ENCODE measurements at regions not wholly inside any gene's neighbourhood (a gene's known extent, or its start where the extent isn't known, plus 50 kb on each side); places are given as distances from the start of the nearest gene placed in this dataset.

DNA sequence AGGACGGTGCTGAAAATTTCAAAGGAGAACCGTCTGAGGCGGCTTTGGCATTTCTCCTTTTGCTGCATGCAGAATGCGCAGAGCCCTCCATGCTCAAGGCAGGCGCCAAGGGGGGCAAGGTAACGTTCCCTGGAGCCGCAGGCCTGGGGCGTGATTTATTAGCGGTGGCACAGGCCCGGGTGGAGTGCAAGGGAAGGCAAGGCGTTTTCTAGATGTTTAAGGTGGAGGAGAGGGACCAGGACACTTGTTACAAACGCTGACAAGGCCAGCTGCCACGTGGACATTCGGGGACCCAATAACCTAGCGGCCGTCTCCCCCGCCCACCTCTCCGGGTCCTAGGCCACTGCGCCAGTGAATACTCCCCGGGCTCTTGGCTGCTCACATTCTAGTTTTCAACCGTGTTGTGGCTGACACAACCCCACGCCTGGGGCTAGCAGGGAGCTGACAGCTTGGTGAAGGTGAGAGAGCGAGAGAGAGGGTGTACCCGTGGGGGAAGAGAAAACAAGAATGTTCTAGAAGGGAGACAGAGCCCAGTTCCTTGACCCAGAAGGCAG, 250.1 kb downstream of the C16orf95 start:
- Histone ChIP-seq H3K18ac (ENCODE audit: low read depth in 1 of 2, low read length in 2 of 2) (no peak overlapping the region), H2AK5ac (ENCODE audit: low read length, severe bottlenecking) (no peak overlapping the region), H3K23ac (ENCODE audit: low read length in 2 of 2) (no peak overlapping the region), H3K79me1 (replicated peaks; ENCODE audit: low read length, poor library complexity, severe bottlenecking) (no peaks in the 10 kb centered on the region), H4K8ac (ENCODE audit: low read length) (no peak overlapping the region), H3K27ac (ENCODE audit: low read length, poor library complexity, severe bottlenecking) (no peak overlapping the region), H2BK120ac (ENCODE audit: low read depth, low read length) (no peak overlapping the region), H3K4me1 (ENCODE audit: control insufficient read depth, insufficient read depth, low read depth, low read length) (peaks cover 9% of the 10 kb centered on the region), H3K9me3 (ENCODE audit: control insufficient read depth, low read length) (no peaks in the 10 kb centered on the region), H3K9ac (ENCODE audit: low read length) (no peak overlapping the region), H3K4me2 (ENCODE audit: low read length, poor library complexity, severe bottlenecking) (no peak overlapping the region), H3K4ac (ENCODE audit: low read depth in 1 of 2, low read length in 2 of 2) (no peak overlapping the region), H3K27me3 (ENCODE audit: control insufficient read depth in 1 of 2, insufficient read depth in 1 of 2, low read length in 2 of 2) (peaks cover 7 to 57% of the 10 kb centered on the region in 2 experiments), H2BK5ac (ENCODE audit: low read depth, low read length, poor library complexity, severe bottlenecking) (no peak overlapping the region), H3K14ac (ENCODE audit: low read length in 2 of 2) (no peak overlapping the region), H2BK15ac (ENCODE audit: low read depth, poor library complexity, severe bottlenecking) (no peak overlapping the region), H2BK12ac (ENCODE audit: low read length in 2 of 2) (no peak overlapping the region), H2AFZ (ENCODE audit: low read depth, low read length) (no peak overlapping the region), H3K36me3 (ENCODE audit: control insufficient read depth in 1 of 2, insufficient read depth in 2 of 2, low read depth in 1 of 2, low read length in 2 of 2) (peaks cover 0 to 2% of the 10 kb centered on the region in 2 experiments), H4K91ac (ENCODE audit: low read length) (no peak overlapping the region), H3K4me3 (ENCODE audit: insufficient read depth in 1 of 2, low read depth in 1 of 2, low read length in 2 of 2) (no peak overlapping the region)
- DNase-seq = no peak
- WGBS = 95% methylated on average over 24 of the region's 24 CpGs

DNA sequence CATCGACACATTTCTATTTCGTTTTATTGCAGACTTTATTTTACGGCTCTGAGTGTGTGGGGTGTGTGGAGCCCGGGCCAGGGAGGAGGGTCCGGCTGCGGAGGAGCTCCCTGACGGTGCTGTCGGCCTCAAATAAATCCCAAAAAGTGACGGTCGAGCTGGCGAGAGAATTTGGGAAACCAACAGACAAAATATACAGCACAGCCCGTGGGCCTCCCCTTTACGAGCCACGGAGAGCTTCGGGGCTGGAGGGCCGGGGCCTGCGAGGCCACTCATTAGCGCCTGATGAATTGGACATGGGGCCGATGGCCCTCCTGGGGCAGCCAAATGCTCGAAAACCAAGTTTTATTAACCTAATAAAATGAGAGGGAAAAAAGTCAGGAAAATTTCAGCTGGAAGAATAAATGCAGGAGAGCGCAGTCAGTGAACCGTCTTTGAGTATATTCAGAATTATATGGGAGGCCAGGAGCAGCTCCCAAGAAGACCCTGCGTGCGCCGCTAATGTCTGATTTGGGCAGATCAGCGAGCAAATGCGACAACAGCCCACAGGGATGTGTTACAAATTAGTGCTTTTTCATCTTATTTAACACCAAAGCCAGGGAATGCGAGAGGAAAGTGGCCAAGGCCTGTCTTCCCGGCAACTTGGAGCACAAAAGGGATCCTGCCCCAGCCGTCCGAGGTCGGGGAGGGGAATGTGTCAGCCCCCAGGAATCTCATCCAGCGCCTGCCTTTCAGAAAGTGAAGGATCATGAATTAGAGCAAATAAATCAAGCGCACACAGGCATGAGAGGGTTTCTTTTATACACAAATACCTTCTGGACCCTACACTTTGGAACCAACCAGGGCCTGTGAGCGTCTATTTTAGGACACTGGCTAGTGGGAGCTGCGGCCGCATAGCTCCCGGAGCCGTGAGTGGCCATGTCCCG, 249.1 kb downstream of the C16orf95 start:
- no peak overlapping the region for H2AFZ ChIP-seq (ENCODE audit: low read depth, low read length)
- H3K9ac ChIP-seq (ENCODE audit: low read length) = no peak overlapping the region
- H2BK15ac ChIP-seq (ENCODE audit: low read depth, poor library complexity, severe bottlenecking) = peak overlapping the region; percentile 16
- H4K8ac ChIP-seq (ENCODE audit: low read length) = no peak overlapping the region
- peaks cover 7 to 60% of the 10 kb centered on the region in 2 experiments for H3K27me3 ChIP-seq (ENCODE audit: control insufficient read depth in 1 of 2, insufficient read depth in 1 of 2, low read length in 2 of 2)
- H3K4me1 ChIP-seq (ENCODE audit: control insufficient read depth, insufficient read depth, low read depth, low read length) = peaks cover 9% of the 10 kb centered on the region
- no peak overlapping the region for H4K91ac ChIP-seq (ENCODE audit: low read length)
- peaks cover 0 to 2% of the 10 kb centered on the region in 2 experiments for H3K36me3 ChIP-seq (ENCODE audit: control insufficient read depth in 1 of 2, insufficient read depth in 2 of 2, low read depth in 1 of 2, low read length in 2 of 2)
- H3K27ac ChIP-seq (ENCODE audit: low read length, poor library complexity, severe bottlenecking) = no peak overlapping the region
- no peak overlapping the region for H3K4me3 ChIP-seq (ENCODE audit: insufficient read depth in 1 of 2, low read depth in 1 of 2, low read length in 2 of 2)
- H3K4me2 ChIP-seq (ENCODE audit: low read length, poor library complexity, severe bottlenecking) = no peak overlapping the region
- no peak overlapping the region for H2BK12ac ChIP-seq (ENCODE audit: low read length in 2 of 2)
- H3K4ac ChIP-seq (ENCODE audit: low read depth in 1 of 2, low read length in 2 of 2) = no peak overlapping the region
- no peak overlapping the region for H3K18ac ChIP-seq (ENCODE audit: low read depth in 1 of 2, low read length in 2 of 2)
- H3K23ac ChIP-seq (ENCODE audit: low read length in 2 of 2) = no peak overlapping the region
- no peaks in the 10 kb centered on the region for H3K9me3 ChIP-seq (ENCODE audit: control insufficient read depth, low read length)
- DNase-seq = no peak
- no peak overlapping the region for H2BK5ac ChIP-seq (ENCODE audit: low read depth, low read length, poor library complexity, severe bottlenecking)
- no peaks in the 10 kb centered on the region for H3K79me1 ChIP-seq (replicated peaks; ENCODE audit: low read length, poor library complexity, severe bottlenecking)
- 70% methylated on average over 40 of the region's 40 CpGs for WGBS
- H2AK5ac ChIP-seq (ENCODE audit: low read length, severe bottlenecking) = no peak overlapping the region
- H2BK120ac ChIP-seq (ENCODE audit: low read depth, low read length) = no peak overlapping the region
- H3K14ac ChIP-seq (ENCODE audit: low read length in 2 of 2) = no peak overlapping the region

GRCh38 chr16:87068762-87069150, 248.4 kb downstream of the C16orf95 start:
- H3K9ac ChIP-seq (ENCODE audit: low read length) = no peak overlapping the region
- no peak for DNase-seq
- no peaks in the 10 kb centered on the region for H3K79me1 ChIP-seq (replicated peaks; ENCODE audit: low read length, poor library complexity, severe bottlenecking)
- H3K14ac ChIP-seq (ENCODE audit: low read length in 2 of 2) = no peak overlapping the region
- no peak overlapping the region for H2BK12ac ChIP-seq (ENCODE audit: low read length in 2 of 2)
- no peak overlapping the region for H3K4ac ChIP-seq (ENCODE audit: low read depth in 1 of 2, low read length in 2 of 2)
- peaks cover 0 to 2% of the 10 kb centered on the region in 2 experiments for H3K36me3 ChIP-seq (ENCODE audit: control insufficient read depth in 1 of 2, insufficient read depth in 2 of 2, low read depth in 1 of 2, low read length in 2 of 2)
- no peak overlapping the region for H2BK120ac ChIP-seq (ENCODE audit: low read depth, low read length)
- WGBS = 95% methylated on average over 20 of the region's 20 CpGs
- no peak overlapping the region for H3K23ac ChIP-seq (ENCODE audit: low read length in 2 of 2)
- H2BK15ac ChIP-seq (ENCODE audit: low read depth, poor library complexity, severe bottlenecking) = no peak overlapping the region
- no peak overlapping the region for H2AFZ ChIP-seq (ENCODE audit: low read depth, low read length)
- H3K27me3 ChIP-seq (ENCODE audit: control insufficient read depth in 1 of 2, insufficient read depth in 1 of 2, low read length in 2 of 2) = peaks cover 7 to 60% of the 10 kb centered on the region in 2 experiments
- H3K4me3 ChIP-seq (ENCODE audit: insufficient read depth in 1 of 2, low read depth in 1 of 2, low read length in 2 of 2) = no peak overlapping the region
- H4K91ac ChIP-seq (ENCODE audit: low read length) = no peak overlapping the region
- H2AK5ac ChIP-seq (ENCODE audit: low read length, severe bottlenecking) = no peak overlapping the region
- no peak overlapping the region for H2BK5ac ChIP-seq (ENCODE audit: low read depth, low read length, poor library complexity, severe bottlenecking)
- no peak overlapping the region for H3K27ac ChIP-seq (ENCODE audit: low read length, poor library complexity, severe bottlenecking)
- no peaks in the 10 kb centered on the region for H3K9me3 ChIP-seq (ENCODE audit: control insufficient read depth, low read length)
- peak overlapping the region in 1 of 2 experiments; percentile 16 for H3K18ac ChIP-seq (ENCODE audit: low read depth in 1 of 2, low read length in 2 of 2)
- H3K4me1 ChIP-seq (ENCODE audit: control insufficient read depth, insufficient read depth, low read depth, low read length) = peaks cover 7% of the 10 kb centered on the region
- H4K8ac ChIP-seq (ENCODE audit: low read length) = no peak overlapping the region
- H3K4me2 ChIP-seq (ENCODE audit: low read length, poor library complexity, severe bottlenecking) = no peak overlapping the region

DNA sequence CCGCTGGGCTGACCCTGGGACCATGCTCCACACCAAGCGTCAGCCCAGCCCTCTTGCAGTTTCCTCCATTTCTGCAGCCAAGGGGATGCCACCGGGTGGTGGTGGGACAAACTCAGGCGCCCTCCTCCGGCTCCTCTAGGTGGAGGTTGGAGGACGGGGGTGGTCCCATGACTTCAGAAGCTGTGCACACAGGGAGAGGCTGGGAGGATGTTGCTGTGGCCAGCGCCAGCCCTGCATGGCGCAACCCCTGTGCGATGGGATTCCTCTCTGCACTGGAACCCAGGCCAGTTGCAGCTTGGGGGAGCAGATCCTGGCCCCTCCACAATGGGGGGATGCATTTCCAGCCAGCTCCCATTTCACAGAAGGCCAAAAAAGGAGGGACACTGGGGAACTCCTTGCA, 246.5 kb downstream of the C16orf95 start:
- no peak overlapping the region for H2BK5ac ChIP-seq (ENCODE audit: low read depth, low read length, poor library complexity, severe bottlenecking)
- H4K91ac ChIP-seq (ENCODE audit: low read length) = no peak overlapping the region
- H3K9me3 ChIP-seq (ENCODE audit: control insufficient read depth, low read length) = no peaks in the 10 kb centered on the region
- no peak overlapping the region for H2BK15ac ChIP-seq (ENCODE audit: low read depth, poor library complexity, severe bottlenecking)
- H3K36me3 ChIP-seq (ENCODE audit: control insufficient read depth in 1 of 2, insufficient read depth in 2 of 2, low read depth in 1 of 2, low read length in 2 of 2) = peaks cover 0 to 2% of the 10 kb centered on the region in 2 experiments
- H3K27me3 ChIP-seq (ENCODE audit: control insufficient read depth in 1 of 2, insufficient read depth in 1 of 2, low read length in 2 of 2) = peaks cover 7 to 55% of the 10 kb centered on the region in 2 experiments
- WGBS = 86% methylated on average over 9 of the region's 9 CpGs
- no peak overlapping the region for H3K23ac ChIP-seq (ENCODE audit: low read length in 2 of 2)
- no peak overlapping the region for H3K4me2 ChIP-seq (ENCODE audit: low read length, poor library complexity, severe bottlenecking)
- DNase-seq = no peak
- H3K27ac ChIP-seq (ENCODE audit: low read length, poor library complexity, severe bottlenecking) = no peak overlapping the region
- peaks cover 13% of the 10 kb centered on the region for H3K4me1 ChIP-seq (ENCODE audit: control insufficient read depth, insufficient read depth, low read depth, low read length)
- peak overlapping the region in 1 of 2 experiments; percentile 53 for H3K14ac ChIP-seq (ENCODE audit: low read length in 2 of 2)
- no peak overlapping the region for H3K9ac ChIP-seq (ENCODE audit: low read length)
- H2BK120ac ChIP-seq (ENCODE audit: low read depth, low read length) = no peak overlapping the region
- no peak overlapping the region for H3K4me3 ChIP-seq (ENCODE audit: insufficient read depth in 1 of 2, low read depth in 1 of 2, low read length in 2 of 2)
- no peak overlapping the region for H2BK12ac ChIP-seq (ENCODE audit: low read length in 2 of 2)
- peak overlapping the region; percentile 33 for H4K8ac ChIP-seq (ENCODE audit: low read length)
- no peak overlapping the region for H3K4ac ChIP-seq (ENCODE audit: low read depth in 1 of 2, low read length in 2 of 2)
- H2AFZ ChIP-seq (ENCODE audit: low read depth, low read length) = no peak overlapping the region
- no peaks in the 10 kb centered on the region for H3K79me1 ChIP-seq (replicated peaks; ENCODE audit: low read length, poor library complexity, severe bottlenecking)
- no peak overlapping the region for H3K18ac ChIP-seq (ENCODE audit: low read depth in 1 of 2, low read length in 2 of 2)
- no peak overlapping the region for H2AK5ac ChIP-seq (ENCODE audit: low read length, severe bottlenecking)

Measured in mesenchymal stem cell (in vitro differentiated cells and primary cell).